Osteocyte (in vitro differentiated cells): ENCODE measurements at regions not wholly inside any gene's neighbourhood (a gene's known extent, or its start where the extent isn't known, plus 50 kb on each side); places are given as distances from the start of the nearest gene placed in this dataset.
"Not testable (repeated sequence)": the region's sequence is repeated elsewhere in the genome, so short reads cannot be mapped to it uniquely, and the experiment has no call there.

Source experiments
- DNase-seq: peaks from one replicate; pipeline ENCODE4 v3.0.0; 2021; ENCODE audit warnings: mixed read lengths; ENCODE audit not compliant: unreplicated experiment; ENCODE audit errors: extremely low spot score
- H3K27ac Mint-ChIP-seq: one replicate; pipeline ENCODE4 v1.8.0; 2021; ENCODE audit warnings: mild to moderate bottlenecking, mixed read lengths; ENCODE audit not compliant: unreplicated experiment
- H3K27me3 Mint-ChIP-seq: one replicate; pipeline ENCODE4 v1.8.0; 2021; ENCODE audit warnings: mixed read lengths; ENCODE audit not compliant: unreplicated experiment
- H3K36me3 Mint-ChIP-seq: one replicate; pipeline ENCODE4 v1.8.0; 2021; ENCODE audit warnings: mixed read lengths; ENCODE audit not compliant: unreplicated experiment
- H3K4me1 Mint-ChIP-seq: one replicate; pipeline ENCODE4 v1.8.0; 2021; ENCODE audit warnings: mixed read lengths; ENCODE audit not compliant: unreplicated experiment
- H3K4me3 Mint-ChIP-seq: one replicate; pipeline ENCODE4 v1.8.0; 2021; ENCODE audit warnings: mild to moderate bottlenecking, moderate library complexity, mixed read lengths; ENCODE audit not compliant: unreplicated experiment
- H3K9me3 Mint-ChIP-seq: one replicate; pipeline ENCODE4 v1.8.0; 2021; ENCODE audit warnings: mixed read lengths; ENCODE audit not compliant: unreplicated experiment
- TF ChIP-seq, protein P1 (sequence below): fragments of 200-600 bp; sonication (generic); IDR thresholded peaks from 2 replicates; pipeline ENCODE4 v1.5.0; 2021; ENCODE audit warnings: antibody characterized with exemption, mild to moderate bottlenecking, moderate library complexity

DNA sequence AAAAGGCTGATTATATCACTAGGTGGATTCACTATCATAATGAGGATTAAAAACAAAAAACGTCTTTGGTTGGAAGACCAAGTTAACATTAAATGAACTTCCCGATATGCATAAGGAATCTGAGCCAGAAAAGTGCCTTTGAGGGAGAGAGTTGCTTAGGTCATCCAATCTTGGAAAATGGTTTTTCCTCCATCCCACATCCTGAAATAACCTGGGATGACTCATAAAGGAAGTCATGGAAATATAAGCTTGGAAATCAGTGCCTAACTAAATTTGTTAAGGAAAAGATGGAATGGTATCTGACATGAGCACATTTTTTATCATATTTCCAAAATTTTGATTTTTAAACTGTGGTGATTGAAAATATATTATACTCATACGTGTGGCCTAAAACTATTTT is 66.0 kb downstream of the KBTBD8 start:
- H3K9me3 Mint-ChIP-seq = no peaks in the 10 kb centered on the region
- TF ChIP-seq, protein P1, sequence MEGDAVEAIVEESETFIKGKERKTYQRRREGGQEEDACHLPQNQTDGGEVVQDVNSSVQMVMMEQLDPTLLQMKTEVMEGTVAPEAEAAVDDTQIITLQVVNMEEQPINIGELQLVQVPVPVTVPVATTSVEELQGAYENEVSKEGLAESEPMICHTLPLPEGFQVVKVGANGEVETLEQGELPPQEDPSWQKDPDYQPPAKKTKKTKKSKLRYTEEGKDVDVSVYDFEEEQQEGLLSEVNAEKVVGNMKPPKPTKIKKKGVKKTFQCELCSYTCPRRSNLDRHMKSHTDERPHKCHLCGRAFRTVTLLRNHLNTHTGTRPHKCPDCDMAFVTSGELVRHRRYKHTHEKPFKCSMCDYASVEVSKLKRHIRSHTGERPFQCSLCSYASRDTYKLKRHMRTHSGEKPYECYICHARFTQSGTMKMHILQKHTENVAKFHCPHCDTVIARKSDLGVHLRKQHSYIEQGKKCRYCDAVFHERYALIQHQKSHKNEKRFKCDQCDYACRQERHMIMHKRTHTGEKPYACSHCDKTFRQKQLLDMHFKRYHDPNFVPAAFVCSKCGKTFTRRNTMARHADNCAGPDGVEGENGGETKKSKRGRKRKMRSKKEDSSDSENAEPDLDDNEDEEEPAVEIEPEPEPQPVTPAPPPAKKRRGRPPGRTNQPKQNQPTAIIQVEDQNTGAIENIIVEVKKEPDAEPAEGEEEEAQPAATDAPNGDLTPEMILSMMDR = no peak
- H3K4me1 Mint-ChIP-seq = no peaks in the 10 kb centered on the region
- H3K27ac Mint-ChIP-seq = no peak overlapping the region
- DNase-seq = no peak
- H3K4me3 Mint-ChIP-seq = no peak overlapping the region
- no peaks in the 10 kb centered on the region for H3K27me3 Mint-ChIP-seq
- H3K36me3 Mint-ChIP-seq = no peaks in the 10 kb centered on the region

DNA sequence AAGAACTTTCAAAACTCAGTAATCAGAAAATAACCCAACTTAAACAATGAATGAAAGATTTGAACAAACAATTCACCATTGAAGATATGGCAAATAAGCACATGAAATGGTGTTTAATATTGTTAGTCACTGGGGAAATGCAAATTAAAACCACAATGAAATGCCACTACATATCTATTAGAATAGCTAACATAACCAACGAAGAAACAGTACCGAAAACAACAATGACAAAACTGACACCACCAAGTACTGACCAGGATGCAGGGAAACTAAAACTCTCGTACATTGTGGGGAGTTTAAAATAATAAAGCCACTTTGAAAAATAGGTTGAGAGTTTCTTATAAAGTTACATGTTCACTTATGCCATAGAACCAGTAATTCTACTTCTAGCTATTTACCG is 69.1 kb downstream of the KBTBD8 start:
- no peak for DNase-seq
- TF ChIP-seq, protein P1 = no peak
- H3K36me3 Mint-ChIP-seq = no peaks in the 10 kb centered on the region
- H3K4me3 Mint-ChIP-seq = no peak overlapping the region
- peaks cover 3% of the 10 kb centered on the region for H3K27me3 Mint-ChIP-seq
- H3K27ac Mint-ChIP-seq = no peak overlapping the region
- H3K4me1 Mint-ChIP-seq = no peaks in the 10 kb centered on the region
- H3K9me3 Mint-ChIP-seq = no peaks in the 10 kb centered on the region

DNA sequence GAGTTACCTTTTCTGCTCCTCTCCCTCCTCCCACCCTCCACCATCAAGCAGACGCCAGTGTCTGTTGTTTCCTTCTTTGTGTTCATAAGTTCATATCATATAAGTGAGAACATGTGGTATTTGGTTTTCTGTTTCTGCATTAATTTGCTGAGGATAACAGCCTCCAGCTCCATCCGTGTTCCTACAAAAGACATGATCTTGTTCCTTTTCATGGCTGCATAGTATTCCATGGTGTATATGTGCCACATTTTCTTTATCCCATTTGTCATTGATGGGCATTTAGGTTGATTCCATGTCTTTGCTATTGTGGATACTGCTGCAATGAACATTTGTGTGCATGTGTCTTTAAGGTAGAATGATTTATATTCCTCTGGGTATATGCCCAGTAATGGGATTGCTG is 74.5 kb downstream of the KBTBD8 start:
- H3K36me3 Mint-ChIP-seq, H3K27me3 Mint-ChIP-seq, H3K27ac Mint-ChIP-seq, H3K4me1 Mint-ChIP-seq, H3K9me3 Mint-ChIP-seq, H3K4me3 Mint-ChIP-seq, DNase-seq: not testable (repeated sequence)

DNA sequence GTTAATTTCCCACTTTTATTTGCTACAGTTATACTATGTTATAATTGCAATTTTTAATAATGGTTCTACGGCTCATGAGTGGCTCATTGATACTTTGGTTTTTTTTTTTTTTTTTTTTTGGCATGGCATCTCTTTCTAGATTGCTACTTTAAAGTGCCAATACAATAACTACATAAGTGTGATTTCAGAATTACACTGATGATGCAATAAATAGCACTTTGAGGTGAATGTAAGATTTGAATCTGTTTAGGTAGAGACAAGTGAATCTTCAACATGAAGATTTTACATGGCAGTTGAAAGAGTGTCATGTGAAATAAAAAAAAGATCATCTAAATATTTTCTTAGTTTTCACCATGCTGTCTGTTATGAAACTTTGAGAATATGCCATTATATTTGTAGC is 75.7 kb downstream of the KBTBD8 start:
- DNase-seq = no peak
- H3K9me3 Mint-ChIP-seq = no peaks in the 10 kb centered on the region
- H3K4me3 Mint-ChIP-seq = no peak overlapping the region
- TF ChIP-seq, protein P1 = no peak
- no peaks in the 10 kb centered on the region for H3K36me3 Mint-ChIP-seq
- peaks cover 7% of the 10 kb centered on the region for H3K27me3 Mint-ChIP-seq
- H3K27ac Mint-ChIP-seq = no peak overlapping the region
- H3K4me1 Mint-ChIP-seq = no peaks in the 10 kb centered on the region

DNA sequence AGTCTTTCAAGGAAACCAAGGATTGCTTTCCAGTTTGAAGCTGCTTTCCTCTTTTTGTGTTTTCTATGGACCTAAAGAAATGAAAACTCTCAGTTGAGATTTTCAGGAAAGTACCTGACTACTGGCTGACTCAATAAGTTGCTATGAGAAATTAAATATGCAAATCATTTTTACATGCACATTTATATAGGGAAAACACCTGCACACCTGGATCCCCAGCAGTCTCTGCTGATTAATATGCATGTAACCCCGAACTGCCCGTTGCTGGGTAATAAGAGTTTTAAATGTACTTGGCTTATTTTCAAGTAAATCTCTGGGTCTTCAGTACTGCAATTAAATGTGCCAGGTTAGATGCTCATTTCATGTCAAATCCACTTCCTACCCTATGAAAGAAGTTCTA is 77.2 kb downstream of the KBTBD8 start:
- H3K36me3 Mint-ChIP-seq = no peaks in the 10 kb centered on the region
- H3K27ac Mint-ChIP-seq = no peak overlapping the region
- H3K4me3 Mint-ChIP-seq = no peak overlapping the region
- H3K9me3 Mint-ChIP-seq = no peaks in the 10 kb centered on the region
- H3K4me1 Mint-ChIP-seq = no peaks in the 10 kb centered on the region
- TF ChIP-seq, protein P1 = no peak
- no peak for DNase-seq
- peaks cover 7% of the 10 kb centered on the region for H3K27me3 Mint-ChIP-seq

DNA sequence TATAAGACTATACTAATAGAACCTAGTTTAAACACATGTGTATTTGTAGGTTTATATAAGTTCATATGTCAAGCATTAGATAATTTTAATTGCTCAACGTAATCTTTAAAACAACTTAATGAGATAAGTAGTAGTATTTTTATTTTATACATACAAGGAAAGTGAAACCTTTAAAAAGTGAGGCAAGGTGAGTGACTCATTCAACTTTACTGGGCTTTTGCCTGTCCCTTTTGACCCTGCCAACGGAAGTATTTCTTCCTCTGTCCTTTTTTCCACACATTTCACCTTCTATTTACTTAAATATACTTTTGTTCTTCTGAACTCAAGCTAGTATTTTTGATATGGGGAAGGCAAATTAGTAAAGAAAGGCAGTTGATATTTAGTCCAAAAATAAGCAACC is 78.5 kb downstream of the KBTBD8 start:
- Mint-ChIP-seq H3K27me3 (peaks cover 4% of the 10 kb centered on the region), H3K27ac (no peak overlapping the region), H3K9me3 (no peaks in the 10 kb centered on the region), H3K4me3 (no peak overlapping the region), H3K4me1 (no peaks in the 10 kb centered on the region), H3K36me3 (no peaks in the 10 kb centered on the region)
- TF ChIP-seq, protein P1 = no peak
- DNase-seq = no peak
